ENCODE measurements at regions not wholly inside any gene's neighbourhood (a gene's known extent, or its start where the extent isn't known, plus 50 kb on each side); places are given as distances from the start of the nearest gene placed in this dataset.
"Not testable (repeated sequence)": the region's sequence is repeated elsewhere in the genome, so short reads cannot be mapped to it uniquely, and the experiment has no call there.

GRCh38 chr16:29296176-29296575 is 110.3 kb downstream of the NPIPB11 start:
- TF ChIP-seq POLR2A (IDR thresholded peaks at IDR 0.05; ENCODE audit: low read length); GATA1 (IDR thresholded peaks at IDR 0.05; ENCODE audit: low read depth, low read length): not testable (repeated sequence)
